Astrocyte (in vitro differentiated cells and primary cell): ENCODE measurements at regions not wholly inside any gene's neighbourhood (a gene's known extent, or its start where the extent isn't known, plus 50 kb on each side); places are given as distances from the start of the nearest gene placed in this dataset.

Experiments
- DNase-seq: peaks from one replicate; pipeline ENCODE4 v3.0.0-alpha.2; 2010; ENCODE audit warnings: low read depth
- FAIRE-seq: peaks from 2 replicates; lab custom pipeline; 2011; peaks lifted over from hg19 to GRCh38; lab: Jason Lieb, UNC
- H2AFZ ChIP-seq: 2 replicates; pipeline ENCODE4 v1.6.0; 2012; ENCODE audit warnings: low read depth, low read length, inconsistent platforms
- H3K27ac ChIP-seq: 2 replicates; pipeline ENCODE4 v1.5.1; 2011; ENCODE audit warnings: low read depth, low read length, inconsistent platforms
- H3K27me3 ChIP-seq: 2 replicates; pipeline ENCODE4 v1.6.0; 2011; ENCODE audit warnings: low read length, inconsistent platforms; ENCODE audit not compliant: insufficient read depth
- H3K36me3 ChIP-seq: 2 replicates; pipeline ENCODE4 v1.5.1; 2011; ENCODE audit warnings: low read length, inconsistent platforms; ENCODE audit not compliant: insufficient read depth
- H3K4me1 ChIP-seq: 2 replicates; pipeline ENCODE4 v1.5.1; 2011; ENCODE audit warnings: low read length, inconsistent platforms; ENCODE audit not compliant: insufficient read depth
- H3K4me2 ChIP-seq: 2 replicates; pipeline ENCODE4 v1.6.0; 2012; ENCODE audit warnings: low read length, inconsistent platforms
- H3K4me3 ChIP-seq: 2 replicates; pipeline ENCODE4 v1.5.1; 2011; ENCODE audit warnings: low read depth, mild to moderate bottlenecking, low read length, inconsistent platforms; ENCODE audit not compliant: insufficient read depth
- H3K79me2 ChIP-seq: 2 replicates; pipeline ENCODE4 v1.6.0; 2012; ENCODE audit warnings: mild to moderate bottlenecking, low read length, inconsistent platforms; ENCODE audit not compliant: insufficient read depth
- H3K9ac ChIP-seq: 2 replicates; pipeline ENCODE4 v1.6.0; 2012; ENCODE audit warnings: mild to moderate bottlenecking, low read length, inconsistent platforms
- H3K9me3 ChIP-seq: 2 replicates; pipeline ENCODE4 v1.5.1; 2012; ENCODE audit warnings: low read depth, mild to moderate bottlenecking, low read length, inconsistent platforms; ENCODE audit not compliant: insufficient read depth
- H4K20me1 ChIP-seq: 2 replicates; pipeline ENCODE4 v1.6.0; 2012; ENCODE audit warnings: low read length, inconsistent platforms; ENCODE audit not compliant: insufficient read depth
- H3K27ac Mint-ChIP-seq: one replicate; pipeline ENCODE4 v1.8.0; 2021; ENCODE audit warnings: mild to moderate bottlenecking, mixed read lengths; ENCODE audit not compliant: unreplicated experiment
- H3K27me3 Mint-ChIP-seq: one replicate; pipeline ENCODE4 v1.8.0; 2021; ENCODE audit warnings: low read depth, mixed read lengths; ENCODE audit not compliant: unreplicated experiment
- H3K36me3 Mint-ChIP-seq: one replicate; pipeline ENCODE4 v1.8.0; 2021; ENCODE audit warnings: low read depth, mixed read lengths; ENCODE audit not compliant: unreplicated experiment
- H3K4me1 Mint-ChIP-seq: one replicate; pipeline ENCODE4 v1.8.0; 2021; ENCODE audit warnings: low read depth, mixed read lengths; ENCODE audit not compliant: unreplicated experiment
- H3K4me3 Mint-ChIP-seq: one replicate; pipeline ENCODE4 v1.8.0; 2021; ENCODE audit warnings: mild to moderate bottlenecking, moderate library complexity, mixed read lengths; ENCODE audit not compliant: unreplicated experiment
- H3K9me3 Mint-ChIP-seq: one replicate; pipeline ENCODE4 v1.8.0; 2021; ENCODE audit warnings: mild to moderate bottlenecking, mixed read lengths; ENCODE audit not compliant: unreplicated experiment
- CTCF ChIP-seq: IDR thresholded peaks from 2 replicates; pipeline ENCODE4 v1.5.1; 2011; ENCODE audit warnings: low read depth, mild to moderate bottlenecking, inconsistent platforms, low read length, moderate library complexity; ENCODE audit not compliant: insufficient read depth
- EZH2 ChIP-seq: IDR thresholded peaks from 2 replicates; pipeline ENCODE4 v1.6.1; 2012; ENCODE audit warnings: mild to moderate bottlenecking, low read length, inconsistent platforms; ENCODE audit not compliant: insufficient read depth
- microRNA-seq: library from miRNA; unstranded; fragments of <30 nt; microRNA quantifications from one replicate; pipeline ENCODE4 v1.2.0, GENCODE V29; 2020

- H3K4me3 ChIP-seq: no peak overlapping the region
- H3K4me1 ChIP-seq: no peaks in the 10 kb centered on the region
- Mint-ChIP-seq H3K27ac (no peak overlapping the region), H3K36me3 (no peaks in the 10 kb centered on the region), H3K27me3 (peaks cover 1% of the 10 kb centered on the region), H3K4me1 (peaks cover 7% of the 10 kb centered on the region), H3K4me3 (no peak overlapping the region), H3K9me3 (peaks cover 4% of the 10 kb centered on the region)
- no peak for FAIRE-seq
- no peaks in the 10 kb centered on the region for H3K36me3 ChIP-seq
- no peak for TF ChIP-seq EZH2
- TF ChIP-seq CTCF: no peak
- no peak overlapping the region for H2AFZ ChIP-seq
- H3K9ac ChIP-seq: no peak overlapping the region
- no peaks in the 10 kb centered on the region for H4K20me1 ChIP-seq
- no peak overlapping the region for H3K4me2 ChIP-seq
- no peaks in the 10 kb centered on the region for H3K79me2 ChIP-seq
- H3K9me3 ChIP-seq: no peaks in the 10 kb centered on the region
- H3K27me3 ChIP-seq: no peaks in the 10 kb centered on the region
- no peak overlapping the region for H3K27ac ChIP-seq
- DNase-seq: no peak
These were observed 56.6 kb upstream of the PACRGL start for GRCh38 chr4:20643631-20644030.

- Histone ChIP-seq H3K4me3 (no peak overlapping the region), H2AFZ (no peak overlapping the region), H3K36me3 (no peaks in the 10 kb centered on the region), H3K4me2 (no peak overlapping the region), H3K27ac (no peak overlapping the region), H3K27me3 (no peaks in the 10 kb centered on the region), H3K9ac (no peak overlapping the region), H3K9me3 (no peaks in the 10 kb centered on the region), H4K20me1 (no peaks in the 10 kb centered on the region), H3K4me1 (no peaks in the 10 kb centered on the region), H3K79me2 (no peaks in the 10 kb centered on the region)
- H3K27me3 Mint-ChIP-seq: peaks cover 1% of the 10 kb centered on the region
- H3K4me1 Mint-ChIP-seq: peaks cover 7% of the 10 kb centered on the region
- TF ChIP-seq EZH2: no peak
- TF ChIP-seq CTCF: no peak
- no peak overlapping the region for H3K4me3 Mint-ChIP-seq
- no peaks in the 10 kb centered on the region for H3K36me3 Mint-ChIP-seq
- FAIRE-seq: no peak
- DNase-seq: no peak
- H3K9me3 Mint-ChIP-seq: peaks cover 4% of the 10 kb centered on the region
- H3K27ac Mint-ChIP-seq: no peak overlapping the region
These were observed 55.0 kb upstream of the PACRGL start for GRCh38 chr4:20645236-20645635.

GRCh38 chr4:20646287-20646686 lies 54.0 kb upstream of the PACRGL start:
- peaks cover 7% of the 10 kb centered on the region for H3K4me1 Mint-ChIP-seq
- Histone ChIP-seq H3K4me2 (no peak overlapping the region), H2AFZ (no peak overlapping the region), H3K27me3 (no peaks in the 10 kb centered on the region), H3K9me3 (no peaks in the 10 kb centered on the region), H3K4me3 (no peak overlapping the region), H3K36me3 (no peaks in the 10 kb centered on the region), H3K4me1 (no peaks in the 10 kb centered on the region), H3K9ac (no peak overlapping the region), H3K27ac (no peak overlapping the region), H3K79me2 (no peaks in the 10 kb centered on the region), H4K20me1 (no peaks in the 10 kb centered on the region)
- H3K27ac Mint-ChIP-seq: no peak overlapping the region
- H3K9me3 Mint-ChIP-seq: peaks cover 4% of the 10 kb centered on the region
- peaks cover 2% of the 10 kb centered on the region for H3K27me3 Mint-ChIP-seq
- H3K4me3 Mint-ChIP-seq: no peak overlapping the region
- no peak for FAIRE-seq
- no peak for DNase-seq
- TF ChIP-seq CTCF: no peak
- no peak for TF ChIP-seq EZH2
- no peaks in the 10 kb centered on the region for H3K36me3 Mint-ChIP-seq

Small RNA genes in the stretch of these regions (microRNA-seq; reads per million reads assigned to microRNA genes)
- gene MIR218-1: 60.0 reads per million, percentile 60 among the genes with 10 or more reads in this experiment
